SK-N-SH treated with all-trans-retinoic acid at 6 μM for 48 hours (cell line): ENCODE measurements at regions not wholly inside any gene's neighbourhood (a gene's known extent, or its start where the extent isn't known, plus 50 kb on each side); places are given as distances from the start of the nearest gene placed in this dataset.

Experiments
- ARNTL ChIP-seq: fragments of 450-650 bp; formaldehyde crosslinking; IDR thresholded peaks from 2 replicates; pipeline ENCODE4 v1.5.0; 2020; ENCODE audit warnings: low read depth, mild to moderate bottlenecking, moderate library complexity, borderline replicate concordance
- BACH2 ChIP-seq: fragments of 250-450 bp; sonication (Bioruptor Pico); IDR thresholded peaks from 2 replicates; pipeline ENCODE4 v1.9.0; 2021; ENCODE audit warnings: mild to moderate bottlenecking, borderline replicate concordance
- CREB5 ChIP-seq: fragments of 250-450 bp; sonication (Bioruptor Pico); IDR thresholded peaks from 2 replicates; pipeline ENCODE4 v1.5.1; 2020; ENCODE audit warnings: low read depth, mild to moderate bottlenecking, moderate library complexity
- CSRNP3 ChIP-seq: fragments of 250-450 bp; sonication (Bioruptor Pico); IDR thresholded peaks from 2 replicates; pipeline ENCODE4 v1.5.1; 2021; ENCODE audit warnings: mild to moderate bottlenecking, moderate library complexity
- ESRRG ChIP-seq: fragments of 250-450 bp; sonication (Bioruptor Pico); IDR thresholded peaks from 2 replicates; pipeline ENCODE4 v1.6.1; 2021; ENCODE audit warnings: mild to moderate bottlenecking
- GLIS3 ChIP-seq: fragments of 250-450 bp; sonication (Bioruptor Pico); IDR thresholded peaks from 2 replicates; pipeline ENCODE4 v1.5.0; 2020; ENCODE audit warnings: mild to moderate bottlenecking, moderate library complexity
- ISL1 ChIP-seq: fragments of 250-450 bp; sonication (Bioruptor Pico); IDR thresholded peaks from 2 replicates; pipeline ENCODE4 v2.1.2; 2022; ENCODE audit warnings: mild to moderate bottlenecking, moderate library complexity
- OSR1 ChIP-seq: fragments of 250-450 bp; sonication (Bioruptor Pico); IDR thresholded peaks from 2 replicates; pipeline ENCODE4 v1.8.0; 2022; ENCODE audit warnings: moderate library complexity, mild to moderate bottlenecking, inconsistent platforms
- PATZ1 ChIP-seq: fragments of 250-450 bp; sonication (Bioruptor Pico); IDR thresholded peaks from 2 replicates; pipeline ENCODE4 v1.8.0; 2020; ENCODE audit warnings: mild to moderate bottlenecking, moderate library complexity, borderline replicate concordance
- TSHZ2 ChIP-seq: fragments of 250-450 bp; sonication (Bioruptor Pico); IDR thresholded peaks from 2 replicates; pipeline ENCODE4 v1.5.0; 2020; ENCODE audit warnings: mild to moderate bottlenecking, moderate library complexity
- ZC3H10 ChIP-seq: fragments of 250-450 bp; sonication (Bioruptor Pico); IDR thresholded peaks from 2 replicates; pipeline ENCODE4 v1.5.1; 2021; ENCODE audit warnings: mild to moderate bottlenecking, moderate library complexity
- ZFP3 ChIP-seq: fragments of 250-450 bp; sonication (Bioruptor Pico); IDR thresholded peaks from 2 replicates; pipeline ENCODE4 v1.5.0; 2020; ENCODE audit warnings: mild to moderate bottlenecking, moderate library complexity
- ZFP30 ChIP-seq: fragments of 450-650 bp; formaldehyde crosslinking; IDR thresholded peaks from 2 replicates; pipeline ENCODE4 v1.5.0; 2022; ENCODE audit warnings: mild to moderate bottlenecking, moderate library complexity
- ZNF565 ChIP-seq: fragments of 450-650 bp; formaldehyde crosslinking; conservative IDR thresholded peaks from 2 replicates; pipeline ENCODE4 v1.5.0; 2020; ENCODE audit warnings: low read depth, mild to moderate bottlenecking, moderate library complexity

GRCh38 chr13:33575378-33575777 is 242.6 kb upstream of the RFC3 start:
- TF ChIP-seq PATZ1 (CRISPR knock-in tag) (no peak), CREB5 (CRISPR knock-in tag) (no peak), ZFP3 (CRISPR knock-in tag) (no peak), OSR1 (CRISPR knock-in tag) (no peak), ZNF565 (no peak), TSHZ2 (CRISPR knock-in tag) (no peak), ZFP30 (CRISPR knock-in tag) (no peak), ISL1 (no peak), CSRNP3 (no peak), GLIS3 (no peak), ESRRG (CRISPR knock-in tag) (no peak), ARNTL (CRISPR knock-in tag) (no peak), ZC3H10 (CRISPR knock-in tag) (no peak), BACH2 (no peak)
